ENCODE measurements at regions not wholly inside any gene's neighbourhood (a gene's known extent, or its start where the extent isn't known, plus 50 kb on each side); places are given as distances from the start of the nearest gene placed in this dataset.

DNA sequence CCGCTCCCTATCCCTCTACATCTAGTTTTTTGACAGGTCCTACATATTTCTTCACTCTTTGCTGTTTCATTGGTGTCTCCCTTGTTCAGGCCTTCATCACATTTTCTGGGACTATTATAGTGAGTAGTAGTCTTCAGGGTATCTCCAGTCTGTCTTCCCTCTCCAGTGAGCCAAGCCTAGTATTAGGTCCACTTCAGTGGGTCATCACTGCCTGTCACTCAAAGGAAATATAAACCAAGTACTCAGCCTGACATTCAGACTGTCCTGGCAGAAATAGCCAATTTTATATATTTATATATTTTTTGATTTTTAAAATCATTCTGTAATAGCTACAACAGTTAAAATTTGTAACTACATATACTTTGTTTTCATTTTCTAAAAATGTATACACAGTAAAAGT lies 137.8 kb downstream of the CYB561 start:
- Histone ChIP-seq H3K4me3 (IDR thresholded peaks at IDR 0.05; ENCODE audit: insufficient read depth, low read depth, low read length) (no peak overlapping the region), H3K36me3 (ENCODE audit: insufficient read depth) (no peaks in the 10 kb centered on the region), H3K9ac (no peak overlapping the region), H3K4me1 (ENCODE audit: low read depth, poor library complexity, severe bottlenecking) (no peaks in the 10 kb centered on the region), H3K27ac (no peak overlapping the region), H3K27me3 (ENCODE audit: insufficient read depth, low read depth) (no peaks in the 10 kb centered on the region), H3K4me2 (no peak overlapping the region), H2AFZ (ENCODE audit: low read depth) (no peak overlapping the region), H3K79me2 (ENCODE audit: insufficient read depth, low read depth) (no peaks in the 10 kb centered on the region), H4K20me1 (ENCODE audit: insufficient read depth) (no peaks in the 10 kb centered on the region)
- TF ChIP-seq, protein P1, sequence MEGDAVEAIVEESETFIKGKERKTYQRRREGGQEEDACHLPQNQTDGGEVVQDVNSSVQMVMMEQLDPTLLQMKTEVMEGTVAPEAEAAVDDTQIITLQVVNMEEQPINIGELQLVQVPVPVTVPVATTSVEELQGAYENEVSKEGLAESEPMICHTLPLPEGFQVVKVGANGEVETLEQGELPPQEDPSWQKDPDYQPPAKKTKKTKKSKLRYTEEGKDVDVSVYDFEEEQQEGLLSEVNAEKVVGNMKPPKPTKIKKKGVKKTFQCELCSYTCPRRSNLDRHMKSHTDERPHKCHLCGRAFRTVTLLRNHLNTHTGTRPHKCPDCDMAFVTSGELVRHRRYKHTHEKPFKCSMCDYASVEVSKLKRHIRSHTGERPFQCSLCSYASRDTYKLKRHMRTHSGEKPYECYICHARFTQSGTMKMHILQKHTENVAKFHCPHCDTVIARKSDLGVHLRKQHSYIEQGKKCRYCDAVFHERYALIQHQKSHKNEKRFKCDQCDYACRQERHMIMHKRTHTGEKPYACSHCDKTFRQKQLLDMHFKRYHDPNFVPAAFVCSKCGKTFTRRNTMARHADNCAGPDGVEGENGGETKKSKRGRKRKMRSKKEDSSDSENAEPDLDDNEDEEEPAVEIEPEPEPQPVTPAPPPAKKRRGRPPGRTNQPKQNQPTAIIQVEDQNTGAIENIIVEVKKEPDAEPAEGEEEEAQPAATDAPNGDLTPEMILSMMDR (conservative IDR thresholded peaks at IDR 0.05; ENCODE audit: low read depth, low read length), result no peak

DNA sequence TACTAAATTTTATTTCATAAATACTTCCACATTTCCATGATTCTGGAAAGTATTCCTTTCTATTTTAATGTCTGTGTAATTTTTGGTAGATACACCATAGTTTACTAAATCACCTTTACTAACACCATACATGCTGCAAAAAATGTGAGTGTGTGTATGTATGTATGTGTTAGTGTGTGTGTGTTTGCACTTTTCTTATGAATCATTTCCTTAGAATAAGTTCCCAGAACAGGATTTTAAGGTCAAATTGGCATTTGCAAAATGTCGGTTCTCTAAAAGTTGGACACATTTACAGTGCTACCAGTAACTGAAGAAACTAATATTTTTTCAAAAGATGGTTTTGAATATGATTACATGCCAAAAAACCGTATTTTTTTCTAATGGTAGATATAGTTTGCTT lies 137.1 kb downstream of the CYB561 start:
- no peaks in the 10 kb centered on the region for H3K79me2 ChIP-seq (ENCODE audit: insufficient read depth, low read depth)
- no peak overlapping the region for H3K27ac ChIP-seq
- TF ChIP-seq, protein P1 (conservative IDR thresholded peaks at IDR 0.05; ENCODE audit: low read depth, low read length), result no peak
- H3K9ac ChIP-seq, result no peak overlapping the region
- no peak overlapping the region for H3K4me2 ChIP-seq
- no peaks in the 10 kb centered on the region for H4K20me1 ChIP-seq (ENCODE audit: insufficient read depth)
- H3K4me1 ChIP-seq (ENCODE audit: low read depth, poor library complexity, severe bottlenecking), result no peaks in the 10 kb centered on the region
- no peak overlapping the region for H3K4me3 ChIP-seq (IDR thresholded peaks at IDR 0.05; ENCODE audit: insufficient read depth, low read depth, low read length)
- H3K36me3 ChIP-seq (ENCODE audit: insufficient read depth), result no peaks in the 10 kb centered on the region
- no peaks in the 10 kb centered on the region for H3K27me3 ChIP-seq (ENCODE audit: insufficient read depth, low read depth)
- no peak overlapping the region for H2AFZ ChIP-seq (ENCODE audit: low read depth)

DNA sequence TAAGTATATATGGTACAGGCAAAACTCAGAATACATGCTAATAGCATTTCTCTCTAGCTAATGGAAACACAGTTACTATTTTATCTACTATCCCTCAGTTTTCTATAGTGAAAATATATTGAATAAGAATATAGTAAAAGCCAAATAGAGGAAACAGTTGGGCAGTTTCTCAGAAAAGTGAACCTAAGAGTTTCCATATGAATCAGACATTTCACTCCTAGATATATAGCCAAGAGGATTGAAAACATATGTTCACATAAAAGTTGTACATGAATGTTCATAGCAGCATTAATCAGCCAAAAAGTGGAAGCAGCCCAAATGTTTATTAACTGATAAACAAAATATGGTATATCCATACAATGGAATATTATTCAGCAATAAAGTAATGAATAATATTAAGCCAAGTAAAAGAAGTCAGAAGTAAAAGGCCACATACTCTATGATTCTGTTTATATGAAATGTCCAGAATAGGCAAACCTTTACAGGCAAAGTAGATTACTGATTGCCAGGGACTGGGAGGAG lies 134.6 kb downstream of the CYB561 start:
- Histone ChIP-seq H3K27ac (no peak overlapping the region), H3K4me1 (ENCODE audit: low read depth, poor library complexity, severe bottlenecking) (no peaks in the 10 kb centered on the region), H3K4me2 (no peak overlapping the region), H3K36me3 (ENCODE audit: insufficient read depth) (no peaks in the 10 kb centered on the region), H3K79me2 (ENCODE audit: insufficient read depth, low read depth) (no peaks in the 10 kb centered on the region), H3K9ac (no peak overlapping the region), H3K4me3 (IDR thresholded peaks at IDR 0.05; ENCODE audit: insufficient read depth, low read depth, low read length) (no peak overlapping the region), H4K20me1 (ENCODE audit: insufficient read depth) (no peaks in the 10 kb centered on the region), H3K27me3 (ENCODE audit: insufficient read depth, low read depth) (no peaks in the 10 kb centered on the region), H2AFZ (ENCODE audit: low read depth) (no peak overlapping the region)
- TF ChIP-seq, protein P1 (conservative IDR thresholded peaks at IDR 0.05; ENCODE audit: low read depth, low read length), result no peak

DNA sequence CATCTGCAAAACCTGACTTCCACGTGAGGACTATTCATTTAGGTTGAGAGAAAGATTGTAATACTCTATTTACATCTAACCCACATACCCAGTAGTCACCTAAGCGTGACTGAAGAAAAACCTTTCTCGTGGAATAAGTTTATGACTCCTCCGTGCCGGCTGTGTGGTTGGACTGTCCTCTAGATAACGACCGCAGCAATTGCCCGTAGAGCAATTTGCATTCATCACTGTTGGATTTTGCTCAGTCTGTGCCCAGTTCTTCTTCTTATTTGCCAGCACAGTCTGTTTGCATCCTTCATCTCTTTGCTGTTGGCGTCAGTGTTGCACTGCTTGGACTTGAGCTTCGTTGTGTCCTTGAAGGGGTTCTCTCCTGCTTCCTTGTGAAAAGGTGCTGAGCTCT lies 131.3 kb downstream of the CYB561 start:
- H2AFZ ChIP-seq (ENCODE audit: low read depth), result no peak overlapping the region
- TF ChIP-seq, protein P1 (conservative IDR thresholded peaks at IDR 0.05; ENCODE audit: low read depth, low read length), result no peak
- no peaks in the 10 kb centered on the region for H3K36me3 ChIP-seq (ENCODE audit: insufficient read depth)
- no peak overlapping the region for H3K9ac ChIP-seq
- no peak overlapping the region for H3K4me3 ChIP-seq (IDR thresholded peaks at IDR 0.05; ENCODE audit: insufficient read depth, low read depth, low read length)
- H3K79me2 ChIP-seq (ENCODE audit: insufficient read depth, low read depth), result no peaks in the 10 kb centered on the region
- H3K4me1 ChIP-seq (ENCODE audit: low read depth, poor library complexity, severe bottlenecking), result no peaks in the 10 kb centered on the region
- H4K20me1 ChIP-seq (ENCODE audit: insufficient read depth), result no peaks in the 10 kb centered on the region
- no peak overlapping the region for H3K27ac ChIP-seq
- H3K27me3 ChIP-seq (ENCODE audit: insufficient read depth, low read depth), result no peaks in the 10 kb centered on the region
- no peak overlapping the region for H3K4me2 ChIP-seq

All from KMS-11 (cell line).